ENCODE measurements at regions not wholly inside any gene's neighbourhood (a gene's known extent, or its start where the extent isn't known, plus 50 kb on each side); places are given as distances from the start of the nearest gene placed in this dataset.

DNA sequence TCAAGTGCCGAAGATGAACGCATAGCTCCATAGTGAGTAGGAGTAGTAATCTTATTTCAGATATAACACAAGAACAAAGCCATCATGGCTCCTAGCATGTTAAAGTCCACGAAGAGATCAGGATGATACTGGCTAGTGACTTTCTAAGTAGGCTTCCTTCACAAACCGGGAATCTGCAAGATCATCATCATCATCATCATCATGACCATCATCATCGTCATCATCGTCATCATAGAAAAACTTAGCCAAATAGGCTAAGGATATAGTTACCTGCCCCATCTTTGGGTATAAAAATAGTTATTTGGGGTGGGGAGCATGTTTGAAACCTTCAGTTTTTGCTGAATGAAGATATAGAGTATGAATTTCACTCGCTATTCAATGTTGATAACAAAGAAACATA, 57.9 kb downstream of the PYDC2 start:
- H3K36me3 ChIP-seq (ENCODE audit: control insufficient read depth in 5 of 5, insufficient read depth in 5 of 5, low read length in 5 of 5) = no peaks in the 10 kb centered on the region
- peaks cover 0 to 3% (median 0%) of the 10 kb centered on the region in 5 donors for H3K4me1 ChIP-seq (ENCODE audit: control insufficient read depth in 5 of 5, insufficient read depth in 5 of 5, low read length in 5 of 5)

DNA sequence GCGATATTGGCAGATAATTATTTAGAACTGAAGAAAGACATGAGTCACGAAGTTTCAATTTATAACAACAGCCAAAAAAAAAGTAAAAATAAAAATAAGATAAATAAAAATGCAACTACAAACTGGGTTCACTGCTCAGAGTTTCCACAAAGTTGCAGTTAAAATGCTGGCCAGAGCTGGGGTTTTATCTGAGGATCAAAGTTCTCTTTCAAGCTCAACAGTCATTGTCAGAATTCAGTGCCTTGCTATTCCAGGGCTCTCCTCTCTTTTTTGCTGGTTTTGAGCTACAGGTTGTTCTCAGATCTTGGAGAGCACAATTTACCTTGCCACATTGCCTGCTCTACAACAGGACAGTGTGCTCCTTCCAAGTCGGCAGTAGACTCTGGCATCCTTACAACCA, 60.1 kb downstream of the PYDC2 start:
- H3K9ac ChIP-seq (ENCODE audit: low read length in 5 of 5) = no peak overlapping the region
- H3K27me3 ChIP-seq (ENCODE audit: control insufficient read depth in 5 of 5, insufficient read depth in 4 of 5, low read length in 5 of 5) = no peaks in the 10 kb centered on the region
- no peak overlapping the region for H3K4me3 ChIP-seq (ENCODE audit: low read depth in 1 of 5, low read length in 5 of 5)
- no peaks in the 10 kb centered on the region for H3K9me3 ChIP-seq (ENCODE audit: control insufficient read depth in 5 of 5, low read length in 5 of 5)
- H3K4me1 ChIP-seq (ENCODE audit: control insufficient read depth in 5 of 5, insufficient read depth in 5 of 5, low read length in 5 of 5) = peaks cover 0 to 3% (median 0%) of the 10 kb centered on the region in 5 donors
- H3K27ac ChIP-seq (ENCODE audit: low read depth, low read length) = no peak overlapping the region
- H3K36me3 ChIP-seq (ENCODE audit: control insufficient read depth in 5 of 5, insufficient read depth in 5 of 5, low read length in 5 of 5) = no peaks in the 10 kb centered on the region

More for the DNA sequence above, 57.9 kb downstream of the PYDC2 start:
- H3K9me3 ChIP-seq (ENCODE audit: control insufficient read depth in 5 of 5, low read length in 5 of 5) = no peaks in the 10 kb centered on the region
- H3K9ac ChIP-seq (ENCODE audit: low read length in 5 of 5) = no peak overlapping the region
- no peak overlapping the region for H3K27ac ChIP-seq (ENCODE audit: low read depth, low read length)
- no peak overlapping the region for H3K4me3 ChIP-seq (ENCODE audit: low read depth in 1 of 5, low read length in 5 of 5)
- no peaks in the 10 kb centered on the region for H3K27me3 ChIP-seq (ENCODE audit: control insufficient read depth in 5 of 5, insufficient read depth in 4 of 5, low read length in 5 of 5)

GRCh38 chr3:191523148-191523547, 62.2 kb downstream of the PYDC2 start:
- H3K4me3 ChIP-seq (ENCODE audit: low read depth in 1 of 5, low read length in 5 of 5) = no peak overlapping the region

DNA sequence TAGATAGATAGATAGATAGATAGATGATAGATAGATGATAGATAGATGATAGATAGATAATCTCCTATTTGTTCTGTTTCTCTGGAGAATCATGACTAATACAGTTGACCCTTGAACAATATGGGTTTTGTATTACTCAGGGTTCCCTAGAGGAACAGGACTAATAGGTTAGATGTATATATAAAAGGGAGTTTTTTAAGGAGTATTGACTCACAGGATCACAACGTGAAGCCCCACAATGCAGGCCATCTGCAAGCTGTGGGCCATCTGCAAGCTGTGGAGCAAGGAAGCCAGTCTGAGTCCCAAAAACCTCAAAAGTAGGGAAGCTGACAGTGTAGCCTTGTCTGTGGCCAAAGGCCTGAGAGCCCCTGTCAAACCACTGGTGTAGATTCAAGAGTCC, 67.6 kb downstream of the PYDC2 start:
- H3K4me1 ChIP-seq (ENCODE audit: control insufficient read depth in 5 of 5, insufficient read depth in 5 of 5, low read length in 5 of 5) = no peaks in the 10 kb centered on the region
- no peak overlapping the region for H3K4me3 ChIP-seq (ENCODE audit: low read depth in 1 of 5, low read length in 5 of 5)
- no peak overlapping the region for H3K27ac ChIP-seq (ENCODE audit: low read depth, low read length)
- H3K27me3 ChIP-seq (ENCODE audit: control insufficient read depth in 5 of 5, insufficient read depth in 4 of 5, low read length in 5 of 5) = no peaks in the 10 kb centered on the region
- no peaks in the 10 kb centered on the region for H3K9me3 ChIP-seq (ENCODE audit: control insufficient read depth in 5 of 5, low read length in 5 of 5)
- no peak overlapping the region for H3K9ac ChIP-seq (ENCODE audit: low read length in 5 of 5)
- H3K36me3 ChIP-seq (ENCODE audit: control insufficient read depth in 5 of 5, insufficient read depth in 5 of 5, low read length in 5 of 5) = no peaks in the 10 kb centered on the region

More at GRCh38 chr3:191523148-191523547, 62.2 kb downstream of the PYDC2 start:
- no peaks in the 10 kb centered on the region for H3K9me3 ChIP-seq (ENCODE audit: control insufficient read depth in 5 of 5, low read length in 5 of 5)
- H3K4me1 ChIP-seq (ENCODE audit: control insufficient read depth in 5 of 5, insufficient read depth in 5 of 5, low read length in 5 of 5) = peaks cover 0 to 3% (median 0%) of the 10 kb centered on the region in 5 donors
- H3K27ac ChIP-seq (ENCODE audit: low read depth, low read length) = no peak overlapping the region
- H3K36me3 ChIP-seq (ENCODE audit: control insufficient read depth in 5 of 5, insufficient read depth in 5 of 5, low read length in 5 of 5) = no peaks in the 10 kb centered on the region
- H3K27me3 ChIP-seq (ENCODE audit: control insufficient read depth in 5 of 5, insufficient read depth in 4 of 5, low read length in 5 of 5) = no peaks in the 10 kb centered on the region
- no peak overlapping the region for H3K9ac ChIP-seq (ENCODE audit: low read length in 5 of 5)

DNA sequence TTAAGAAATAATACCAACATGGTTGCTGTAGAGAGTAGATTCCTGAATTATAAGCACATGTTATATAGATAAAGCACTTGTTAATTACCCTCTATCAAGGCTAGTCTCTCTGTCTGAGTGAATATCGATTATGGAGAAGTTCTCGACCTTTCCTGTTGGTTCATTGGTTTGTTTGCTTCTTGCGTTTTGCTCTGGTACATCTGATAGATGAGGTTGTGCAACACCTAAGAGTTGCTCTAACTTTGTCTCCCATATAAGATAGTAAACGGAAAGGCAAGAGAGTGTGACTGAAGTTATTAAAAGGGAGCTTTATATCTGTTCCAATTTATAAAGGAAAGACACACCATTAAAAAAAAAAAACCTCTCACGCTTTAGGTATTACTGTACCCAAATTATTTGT, 69.0 kb downstream of the PYDC2 start:
- H3K4me3 ChIP-seq (ENCODE audit: low read depth in 1 of 5, low read length in 5 of 5) = no peak overlapping the region
- no peak overlapping the region for H3K27ac ChIP-seq (ENCODE audit: low read depth, low read length)
- H3K27me3 ChIP-seq (ENCODE audit: control insufficient read depth in 5 of 5, insufficient read depth in 4 of 5, low read length in 5 of 5) = no peaks in the 10 kb centered on the region
- H3K9ac ChIP-seq (ENCODE audit: low read length in 5 of 5) = no peak overlapping the region
- H3K36me3 ChIP-seq (ENCODE audit: control insufficient read depth in 5 of 5, insufficient read depth in 5 of 5, low read length in 5 of 5) = no peaks in the 10 kb centered on the region
- no peaks in the 10 kb centered on the region for H3K4me1 ChIP-seq (ENCODE audit: control insufficient read depth in 5 of 5, insufficient read depth in 5 of 5, low read length in 5 of 5)
- H3K9me3 ChIP-seq (ENCODE audit: control insufficient read depth in 5 of 5, low read length in 5 of 5) = no peaks in the 10 kb centered on the region

DNA sequence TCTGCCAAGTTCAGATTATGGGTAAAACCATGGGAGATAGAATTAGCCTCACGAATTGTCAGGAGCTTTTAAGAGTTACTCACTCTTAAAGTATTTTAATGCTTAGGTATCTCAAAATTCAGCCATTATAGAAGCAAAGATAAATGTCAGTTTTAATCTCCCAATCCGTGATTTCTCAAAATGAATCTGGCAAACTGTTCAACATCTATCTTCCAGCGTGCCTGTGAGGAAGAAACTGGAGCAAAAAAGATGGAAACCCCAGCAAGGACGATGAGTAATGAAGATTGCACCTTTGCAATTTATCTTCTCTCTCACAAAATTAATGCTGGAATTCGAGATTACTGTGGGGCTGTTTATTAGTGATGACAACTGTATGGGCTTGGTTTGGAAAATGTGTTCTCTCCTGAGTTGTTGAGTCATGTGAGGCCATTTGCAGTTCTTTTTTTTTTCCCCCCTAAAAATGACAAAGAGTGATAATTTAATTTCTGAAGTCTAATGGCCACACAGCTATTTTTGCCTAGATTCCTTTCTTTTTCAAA, 70.5 kb downstream of the PYDC2 start:
- H3K27me3 ChIP-seq (ENCODE audit: control insufficient read depth in 5 of 5, insufficient read depth in 4 of 5, low read length in 5 of 5) = no peaks in the 10 kb centered on the region
- H3K9me3 ChIP-seq (ENCODE audit: control insufficient read depth in 5 of 5, low read length in 5 of 5) = no peaks in the 10 kb centered on the region
- H3K4me3 ChIP-seq (ENCODE audit: low read depth in 1 of 5, low read length in 5 of 5) = no peak overlapping the region
- H3K4me1 ChIP-seq (ENCODE audit: control insufficient read depth in 5 of 5, insufficient read depth in 5 of 5, low read length in 5 of 5) = no peaks in the 10 kb centered on the region
- H3K9ac ChIP-seq (ENCODE audit: low read length in 5 of 5) = no peak overlapping the region
- no peaks in the 10 kb centered on the region for H3K36me3 ChIP-seq (ENCODE audit: control insufficient read depth in 5 of 5, insufficient read depth in 5 of 5, low read length in 5 of 5)
- no peak overlapping the region for H3K27ac ChIP-seq (ENCODE audit: low read depth, low read length)

GRCh38 chr3:191543018-191543417, 82.1 kb downstream of the PYDC2 start:
- H3K36me3 ChIP-seq (ENCODE audit: control insufficient read depth in 5 of 5, insufficient read depth in 5 of 5, low read length in 5 of 5) = no peaks in the 10 kb centered on the region
- H3K9ac ChIP-seq (ENCODE audit: low read length in 5 of 5) = no peak overlapping the region
- H3K4me1 ChIP-seq (ENCODE audit: control insufficient read depth in 5 of 5, insufficient read depth in 5 of 5, low read length in 5 of 5) = no peaks in the 10 kb centered on the region
- H3K27ac ChIP-seq (ENCODE audit: low read depth, low read length) = no peak overlapping the region
- no peaks in the 10 kb centered on the region for H3K27me3 ChIP-seq (ENCODE audit: control insufficient read depth in 5 of 5, insufficient read depth in 4 of 5, low read length in 5 of 5)
- H3K4me3 ChIP-seq (ENCODE audit: low read depth in 1 of 5, low read length in 5 of 5) = no peak overlapping the region
- H3K9me3 ChIP-seq (ENCODE audit: control insufficient read depth in 5 of 5, low read length in 5 of 5) = no peaks in the 10 kb centered on the region

DNA sequence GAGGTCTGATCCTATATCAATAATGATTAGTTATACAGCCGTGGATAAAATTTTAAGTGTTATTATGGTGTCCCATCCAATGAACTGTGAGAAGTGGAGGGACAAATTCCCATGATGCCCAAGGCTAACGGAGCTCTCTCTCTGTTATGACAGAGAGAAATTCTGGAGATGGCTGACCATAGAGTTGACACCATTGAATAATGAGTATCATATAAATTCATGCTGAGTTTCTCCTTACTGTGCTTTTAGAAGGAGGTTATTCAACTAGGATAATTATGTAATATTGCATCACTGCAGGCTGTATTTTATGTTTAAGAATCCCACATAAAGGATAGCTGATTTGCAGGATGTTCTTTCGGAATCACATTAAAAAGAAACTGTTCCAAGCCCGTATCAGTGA, 82.9 kb downstream of the PYDC2 start:
- Histone ChIP-seq H3K9ac (ENCODE audit: low read length in 5 of 5) (no peak overlapping the region), H3K27me3 (ENCODE audit: control insufficient read depth in 5 of 5, insufficient read depth in 4 of 5, low read length in 5 of 5) (no peaks in the 10 kb centered on the region), H3K36me3 (ENCODE audit: control insufficient read depth in 5 of 5, insufficient read depth in 5 of 5, low read length in 5 of 5) (no peaks in the 10 kb centered on the region), H3K4me1 (ENCODE audit: control insufficient read depth in 5 of 5, insufficient read depth in 5 of 5, low read length in 5 of 5) (no peaks in the 10 kb centered on the region), H3K4me3 (ENCODE audit: low read depth in 1 of 5, low read length in 5 of 5) (no peak overlapping the region), H3K27ac (ENCODE audit: low read depth, low read length) (no peak overlapping the region), H3K9me3 (ENCODE audit: control insufficient read depth in 5 of 5, low read length in 5 of 5) (peaks cover 0 to 3% (median 0%) of the 10 kb centered on the region in 5 donors)

DNA sequence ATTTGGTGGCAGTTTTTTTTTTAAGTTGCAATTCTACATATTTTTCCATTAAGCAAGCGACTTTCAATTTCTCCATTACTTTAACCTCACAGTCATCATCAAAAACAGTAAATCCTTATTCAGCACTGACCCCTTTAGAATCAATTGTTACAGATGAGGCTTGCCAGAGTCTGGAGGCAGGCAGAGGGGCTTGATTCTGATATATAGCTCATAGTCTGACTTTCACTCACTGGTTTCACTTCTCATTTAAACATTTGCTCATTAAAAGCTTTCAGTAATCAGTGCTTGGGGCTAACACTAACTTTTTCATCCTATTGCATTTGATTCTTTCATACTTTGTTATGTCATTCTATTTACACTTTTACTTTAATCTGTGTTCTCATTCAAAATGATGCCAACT, 88.4 kb downstream of the PYDC2 start:
- no peaks in the 10 kb centered on the region for H3K36me3 ChIP-seq (ENCODE audit: control insufficient read depth in 5 of 5, insufficient read depth in 5 of 5, low read length in 5 of 5)
- no peak overlapping the region for H3K9ac ChIP-seq (ENCODE audit: low read length in 5 of 5)
- no peak overlapping the region for H3K27ac ChIP-seq (ENCODE audit: low read depth, low read length)
- H3K4me1 ChIP-seq (ENCODE audit: control insufficient read depth in 5 of 5, insufficient read depth in 5 of 5, low read length in 5 of 5) = no peaks in the 10 kb centered on the region
- H3K9me3 ChIP-seq (ENCODE audit: control insufficient read depth in 5 of 5, low read length in 5 of 5) = peaks cover 0 to 3% (median 0%) of the 10 kb centered on the region in 5 donors
- no peaks in the 10 kb centered on the region for H3K27me3 ChIP-seq (ENCODE audit: control insufficient read depth in 5 of 5, insufficient read depth in 4 of 5, low read length in 5 of 5)
- no peak overlapping the region for H3K4me3 ChIP-seq (ENCODE audit: low read depth in 1 of 5, low read length in 5 of 5)

DNA sequence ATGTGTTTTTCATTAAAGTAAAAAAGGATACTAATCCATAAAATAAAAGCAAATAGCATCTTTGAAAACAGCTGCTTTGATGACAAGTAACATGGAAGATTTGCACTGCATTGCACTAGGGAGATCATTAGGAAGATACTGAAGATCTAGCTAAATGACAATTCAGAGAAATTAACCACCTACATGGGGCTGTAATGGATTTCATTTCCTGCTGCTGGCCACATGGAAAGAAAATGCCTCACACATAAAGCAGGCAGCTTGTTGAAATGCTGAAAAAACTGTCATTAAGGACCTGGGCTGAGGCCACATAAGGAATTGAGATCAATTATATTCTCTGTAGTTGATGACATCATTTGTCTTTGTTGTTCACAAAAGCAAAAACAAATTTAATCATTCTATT, 94.1 kb downstream of the PYDC2 start:
- Histone ChIP-seq H3K27ac (ENCODE audit: low read depth, low read length) (no peak overlapping the region), H3K4me3 (ENCODE audit: low read depth in 1 of 5, low read length in 5 of 5) (no peak overlapping the region), H3K9me3 (ENCODE audit: control insufficient read depth in 5 of 5, low read length in 5 of 5) (no peaks in the 10 kb centered on the region), H3K9ac (ENCODE audit: low read length in 5 of 5) (no peak overlapping the region), H3K4me1 (ENCODE audit: control insufficient read depth in 5 of 5, insufficient read depth in 5 of 5, low read length in 5 of 5) (no peaks in the 10 kb centered on the region), H3K36me3 (ENCODE audit: control insufficient read depth in 5 of 5, insufficient read depth in 5 of 5, low read length in 5 of 5) (no peaks in the 10 kb centered on the region), H3K27me3 (ENCODE audit: control insufficient read depth in 5 of 5, insufficient read depth in 4 of 5, low read length in 5 of 5) (no peaks in the 10 kb centered on the region)

GRCh38 chr3:191557322-191557721, 96.4 kb downstream of the PYDC2 start:
- Histone ChIP-seq H3K4me3 (ENCODE audit: low read depth in 1 of 5, low read length in 5 of 5) (no peak overlapping the region), H3K36me3 (ENCODE audit: control insufficient read depth in 5 of 5, insufficient read depth in 5 of 5, low read length in 5 of 5) (no peaks in the 10 kb centered on the region), H3K4me1 (ENCODE audit: control insufficient read depth in 5 of 5, insufficient read depth in 5 of 5, low read length in 5 of 5) (no peaks in the 10 kb centered on the region), H3K9ac (ENCODE audit: low read length in 5 of 5) (no peak overlapping the region), H3K27ac (ENCODE audit: low read depth, low read length) (no peak overlapping the region), H3K9me3 (ENCODE audit: control insufficient read depth in 5 of 5, low read length in 5 of 5) (no peaks in the 10 kb centered on the region), H3K27me3 (ENCODE audit: control insufficient read depth in 5 of 5, insufficient read depth in 4 of 5, low read length in 5 of 5) (no peaks in the 10 kb centered on the region)

Data from subcutaneous abdominal adipose tissue (tissue), 5 donors.